HEK293 (cell line): ENCODE measurements at regions not wholly inside any gene's neighbourhood (a gene's known extent, or its start where the extent isn't known, plus 50 kb on each side); places are given as distances from the start of the nearest gene placed in this dataset.

Experiments
- CTCF ChIA-PET: fragments of 350-600 bp; formaldehyde crosslinking; extraction: SDS; loops from one replicate; lab custom pipeline; 2021; ENCODE audit warnings: antibody characterized with exemption; lab: Yijun Ruan, JAX
- POLR2A ChIA-PET: fragments of 300-600 bp; formaldehyde crosslinking; extraction: SDS; loops from one replicate; lab custom pipeline; 2020; ENCODE audit warnings: antibody characterized with exemption, inconsistent platforms; lab: Yijun Ruan, JAX
- H3K27ac ChIP-seq: fragments of 200-500 bp; sonication (Bioruptor generic); 2 replicates; pipeline ENCODE4 v1.5.1; 2014; ENCODE audit warnings: low read depth, low read length, control low read depth, inconsistent platforms; ENCODE audit errors: extremely low read depth
- H3K36me3 ChIP-seq, 2 experiments: fragments of 200-500 bp in 1 of 2; sonication (Bioruptor generic) in 1 of 2; 1 replicate in 1 of 2; 2 replicates in 1 of 2; pipeline ENCODE4 v1.5.1; 2014 to 2017; ENCODE audit warnings: inconsistent platforms in 2 of 2, low read length in 2 of 2; ENCODE audit not compliant: control insufficient read depth in 2 of 2, insufficient read depth in 1 of 2
- H3K4me1 ChIP-seq: fragments of 200-500 bp; sonication (Bioruptor generic); 2 replicates; pipeline ENCODE4 v1.5.1; 2014; ENCODE audit warnings: mild to moderate bottlenecking, low read length, inconsistent platforms; ENCODE audit not compliant: control insufficient read depth, insufficient read depth
- H3K4me3 ChIP-seq: 2 replicates; pipeline ENCODE4 v1.5.1; 2011; ENCODE audit warnings: low read depth, mild to moderate bottlenecking, control low read depth, low read length, moderate library complexity
- H3K9me3 ChIP-seq: fragments of 200-500 bp; sonication (Bioruptor generic); 2 replicates; pipeline ENCODE4 v1.5.1; 2014; ENCODE audit warnings: low read depth, low read length, inconsistent platforms; ENCODE audit not compliant: control insufficient read depth, insufficient read depth
- BCL11A ChIP-seq: fragments of 450-650 bp; formaldehyde crosslinking; IDR thresholded peaks from 2 replicates; pipeline ENCODE4 v1.5.1; 2016; ENCODE audit warnings: low read depth, missing biosample characterization, missing genetic modification characterization
- GLIS2 ChIP-seq: fragments of 450-650 bp; formaldehyde crosslinking; IDR thresholded peaks from 2 replicates; pipeline ENCODE4 v1.5.1; 2016; ENCODE audit warnings: missing biosample characterization, missing genetic modification characterization
- KLF7 ChIP-seq: fragments of 450-650 bp; formaldehyde crosslinking; IDR thresholded peaks from 2 replicates; pipeline ENCODE4 v1.5.1; 2016; ENCODE audit warnings: missing biosample characterization, missing genetic modification characterization, borderline replicate concordance
- KLF8 ChIP-seq: fragments of 450-650 bp; formaldehyde crosslinking; IDR thresholded peaks from 2 replicates; pipeline ENCODE4 v1.5.1; 2016; ENCODE audit warnings: missing biosample characterization, missing genetic modification characterization
- YY2 ChIP-seq: fragments of 450-650 bp; formaldehyde crosslinking; IDR thresholded peaks from 2 replicates; pipeline ENCODE4 v1.5.1; 2016; ENCODE audit warnings: missing biosample characterization, missing genetic modification characterization
- ZBTB17 ChIP-seq: fragments of 450-650 bp; formaldehyde crosslinking; IDR thresholded peaks from 2 replicates; pipeline ENCODE4 v1.5.1; 2016; ENCODE audit warnings: missing biosample characterization, missing genetic modification characterization
- ZBTB48 ChIP-seq: fragments of 450-650 bp; formaldehyde crosslinking; IDR thresholded peaks from 2 replicates; pipeline ENCODE4 v1.5.1; 2016; ENCODE audit warnings: missing biosample characterization, missing genetic modification characterization
- ZBTB8A ChIP-seq: fragments of 450-650 bp; formaldehyde crosslinking; IDR thresholded peaks from 2 replicates; pipeline ENCODE4 v1.5.1; 2016; ENCODE audit warnings: missing biosample characterization, missing genetic modification characterization
- ZFP3 ChIP-seq: fragments of 450-650 bp; formaldehyde crosslinking; IDR thresholded peaks from 2 replicates; pipeline ENCODE4 v1.5.1; 2016; ENCODE audit warnings: low read depth, missing biosample characterization, missing genetic modification characterization
- ZNF114 ChIP-seq: fragments of 450-650 bp; formaldehyde crosslinking; IDR thresholded peaks from 2 replicates; pipeline ENCODE4 v1.5.0; 2017; ENCODE audit warnings: missing biosample characterization, missing genetic modification characterization
- ZNF155 ChIP-seq: fragments of 450-650 bp; formaldehyde crosslinking; IDR thresholded peaks from 2 replicates; pipeline ENCODE4 v1.5.1; 2016; ENCODE audit warnings: missing biosample characterization, missing genetic modification characterization
- ZNF174 ChIP-seq: fragments of 450-650 bp; formaldehyde crosslinking; IDR thresholded peaks from 2 replicates; pipeline ENCODE4 v1.5.0; 2017; ENCODE audit warnings: missing biosample characterization, mild to moderate bottlenecking, missing genetic modification characterization
- ZNF184 ChIP-seq: fragments of 450-650 bp; IDR thresholded peaks from 2 replicates; pipeline ENCODE4 v1.5.1; 2018; ENCODE audit warnings: missing biosample characterization, mild to moderate bottlenecking, missing genetic modification characterization
- ZNF19 ChIP-seq: fragments of 450-650 bp; formaldehyde crosslinking; IDR thresholded peaks from 2 replicates; pipeline ENCODE4; 2016; ENCODE audit warnings: missing biosample characterization, missing genetic modification characterization, low read depth
- ZNF211 ChIP-seq: fragments of 450-650 bp; formaldehyde crosslinking; IDR thresholded peaks from 2 replicates; pipeline ENCODE4 v1.5.1; 2016; ENCODE audit warnings: low read depth, missing biosample characterization, missing genetic modification characterization
- ZNF223 ChIP-seq: fragments of 450-650 bp; formaldehyde crosslinking; IDR thresholded peaks from 2 replicates; pipeline ENCODE4 v1.5.1; 2016; ENCODE audit warnings: missing biosample characterization, missing genetic modification characterization
- ZNF239 ChIP-seq: fragments of 450-650 bp; formaldehyde crosslinking; IDR thresholded peaks from 2 replicates; pipeline ENCODE4 v1.5.1; 2016; ENCODE audit warnings: missing biosample characterization, missing genetic modification characterization
- ZNF24 ChIP-seq: fragments of 450-650 bp; formaldehyde crosslinking; IDR thresholded peaks from 2 replicates; pipeline ENCODE4 v1.5.1; 2016; ENCODE audit warnings: missing biosample characterization, missing genetic modification characterization
- ZNF701 ChIP-seq: fragments of 450-650 bp; formaldehyde crosslinking; IDR thresholded peaks from 2 replicates; pipeline ENCODE4 v1.5.1; 2016; ENCODE audit warnings: missing biosample characterization, missing genetic modification characterization
- TF ChIP-seq, protein P1 (sequence below): sonication (generic); formaldehyde crosslinking; IDR thresholded peaks from 2 replicates; pipeline ENCODE4 v1.8.1; 2022; ENCODE audit warnings: mild to moderate bottlenecking, moderate library complexity, missing genetic modification reagents
- TF ChIP-seq, protein P2 (sequence below): fragments of 450-650 bp; formaldehyde crosslinking; IDR thresholded peaks from 2 replicates; pipeline ENCODE4 v1.5.1; 2017; ENCODE audit warnings: missing biosample characterization, missing genetic modification characterization
- TF ChIP-seq, protein P3 (sequence below): fragments of 450-650 bp; formaldehyde crosslinking; conservative IDR thresholded peaks from 2 replicates; pipeline ENCODE4 v1.5.1; 2016; ENCODE audit warnings: low read depth, missing biosample characterization, missing genetic modification characterization
- TF ChIP-seq, protein P4 (sequence below): fragments of 450-650 bp; formaldehyde crosslinking; IDR thresholded peaks from 2 replicates; pipeline ENCODE4 v1.5.0; 2017; ENCODE audit warnings: missing biosample characterization, missing genetic modification characterization, borderline replicate concordance

DNA sequence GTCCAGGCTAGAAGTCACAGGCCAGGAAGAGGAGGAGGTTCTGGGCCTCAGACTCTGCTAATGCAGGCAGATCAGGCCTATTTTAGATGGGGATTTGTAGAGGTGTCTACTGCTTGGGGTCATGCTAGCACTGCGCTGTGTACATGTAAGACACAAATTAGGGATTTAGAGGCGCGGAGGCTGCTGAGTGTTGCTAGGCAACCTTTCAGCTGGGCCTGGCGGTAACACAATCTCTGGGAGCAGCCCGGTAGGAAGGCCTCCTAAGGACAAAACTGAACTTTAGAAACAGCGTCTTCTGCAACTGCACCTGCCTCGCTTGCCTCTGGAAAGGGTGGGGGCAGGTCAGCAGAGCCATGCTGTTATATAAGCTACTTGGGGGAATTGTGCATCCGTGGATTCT, 147.9 kb downstream of the MACROH2A1 start:
- Histone ChIP-seq H3K4me1 (peaks cover 9% of the 10 kb centered on the region), H3K9me3 (no peaks in the 10 kb centered on the region), H3K27ac (no peak overlapping the region), H3K4me3 (no peak overlapping the region), H3K36me3 (no peaks in the 10 kb centered on the region)
- TF ChIP-seq YY2 (tag by site-specific recombination) (no peak), ZNF211 (no peak), ZNF114 (no peak)
- TF ChIP-seq, protein P1, sequence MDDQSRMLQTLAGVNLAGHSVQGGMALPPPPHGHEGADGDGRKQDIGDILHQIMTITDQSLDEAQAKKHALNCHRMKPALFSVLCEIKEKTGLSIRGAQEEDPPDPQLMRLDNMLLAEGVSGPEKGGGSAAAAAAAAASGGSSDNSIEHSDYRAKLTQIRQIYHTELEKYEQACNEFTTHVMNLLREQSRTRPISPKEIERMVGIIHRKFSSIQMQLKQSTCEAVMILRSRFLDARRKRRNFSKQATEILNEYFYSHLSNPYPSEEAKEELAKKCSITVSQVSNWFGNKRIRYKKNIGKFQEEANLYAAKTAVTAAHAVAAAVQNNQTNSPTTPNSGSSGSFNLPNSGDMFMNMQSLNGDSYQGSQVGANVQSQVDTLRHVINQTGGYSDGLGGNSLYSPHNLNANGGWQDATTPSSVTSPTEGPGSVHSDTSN (CRISPR knock-in tag) = no peak
- ChIA-PET CTCF (interaction anchor here (1.0 kb wide), 1 partner anchor 315 kb away, joined by 3 read pairs; no protein-coding TSS in a partner anchor), POLR2A (no interaction called here)

DNA sequence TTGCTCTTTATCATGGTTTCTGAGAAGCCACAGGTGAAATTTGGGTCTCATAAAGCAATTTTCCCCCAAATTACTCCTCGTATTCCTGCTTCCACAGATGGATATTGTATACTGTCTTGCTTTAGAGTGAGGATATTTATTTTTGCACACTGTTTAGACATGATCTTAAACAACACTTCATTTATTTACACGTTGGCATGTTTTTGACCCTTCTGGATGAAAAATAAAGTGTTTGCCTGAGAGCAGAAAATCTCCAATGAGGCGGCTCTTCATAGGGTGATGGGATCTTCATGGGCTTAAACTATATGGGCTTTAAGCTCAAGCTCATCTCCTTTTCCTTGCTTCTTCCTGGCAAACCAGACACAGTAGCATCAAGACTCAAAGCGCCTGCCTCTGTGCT, 148.4 kb downstream of the MACROH2A1 start:
- Histone ChIP-seq H3K9me3 (no peaks in the 10 kb centered on the region), H3K36me3 (no peaks in the 10 kb centered on the region), H3K27ac (no peak overlapping the region), H3K4me3 (no peak overlapping the region), H3K4me1 (peaks cover 9% of the 10 kb centered on the region)
- TF ChIP-seq KLF7 (no peak), BCL11A (tag by site-specific recombination) (no peak), ZBTB17 (no peak), ZNF19 (no peak)
- POLR2A ChIA-PET = no interaction called here
- CTCF ChIA-PET = no interaction called here

DNA sequence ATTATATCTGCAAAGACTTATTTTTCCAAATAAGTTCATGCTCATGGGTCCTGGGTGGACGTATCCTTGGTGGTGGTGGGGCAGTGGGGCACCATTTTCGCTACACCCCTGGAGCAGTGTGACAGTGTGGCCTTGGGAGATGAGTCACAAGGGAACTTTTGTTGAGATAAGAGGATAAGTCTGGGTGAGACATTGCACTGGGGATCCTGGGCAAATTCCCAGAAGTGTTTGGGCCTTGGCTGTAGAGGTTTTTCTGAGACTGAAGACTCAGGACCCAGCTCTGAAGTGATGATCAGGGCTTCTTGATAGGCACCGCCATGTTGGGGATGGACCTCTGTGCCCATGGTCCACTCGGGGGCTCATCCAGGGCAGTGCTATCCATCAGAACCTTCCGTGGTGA, 149.4 kb downstream of the MACROH2A1 start:
- POLR2A ChIA-PET = no interaction called here
- TF ChIP-seq ZNF155 (tag by site-specific recombination) = no peak
- TF ChIP-seq ZNF174 (tag by site-specific recombination) = no peak
- TF ChIP-seq, protein P2, sequence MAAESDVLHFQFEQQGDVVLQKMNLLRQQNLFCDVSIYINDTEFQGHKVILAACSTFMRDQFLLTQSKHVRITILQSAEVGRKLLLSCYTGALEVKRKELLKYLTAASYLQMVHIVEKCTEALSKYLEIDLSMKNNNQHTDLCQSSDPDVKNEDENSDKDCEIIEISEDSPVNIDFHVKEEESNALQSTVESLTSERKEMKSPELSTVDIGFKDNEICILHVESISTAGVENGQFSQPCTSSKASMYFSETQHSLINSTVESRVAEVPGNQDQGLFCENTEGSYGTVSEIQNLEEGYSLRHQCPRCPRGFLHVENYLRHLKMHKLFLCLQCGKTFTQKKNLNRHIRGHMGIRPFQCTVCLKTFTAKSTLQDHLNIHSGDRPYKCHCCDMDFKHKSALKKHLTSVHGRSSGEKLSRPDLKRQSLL (tag by site-specific recombination) = no peak
- no peak for TF ChIP-seq GLIS2 (tag by site-specific recombination)
- no peak for TF ChIP-seq ZFP3 (tag by site-specific recombination)
- no peak for TF ChIP-seq ZNF184 (tag by site-specific recombination)
- TF ChIP-seq ZBTB17 = no peak
- peak; percentile 40; the same call in 1 of the 2 replicates for TF ChIP-seq ZBTB48 (tag by site-specific recombination)
- H3K9me3 ChIP-seq = no peaks in the 10 kb centered on the region
- no peak overlapping the region for H3K4me3 ChIP-seq
- H3K36me3 ChIP-seq = no peaks in the 10 kb centered on the region
- CTCF ChIA-PET = interaction anchor here (0.6 kb wide), 1 partner anchor 208 kb away, joined by 3 read pairs; no protein-coding TSS in a partner anchor
- H3K4me1 ChIP-seq = peaks cover 9% of the 10 kb centered on the region
- H3K27ac ChIP-seq = no peak overlapping the region

DNA sequence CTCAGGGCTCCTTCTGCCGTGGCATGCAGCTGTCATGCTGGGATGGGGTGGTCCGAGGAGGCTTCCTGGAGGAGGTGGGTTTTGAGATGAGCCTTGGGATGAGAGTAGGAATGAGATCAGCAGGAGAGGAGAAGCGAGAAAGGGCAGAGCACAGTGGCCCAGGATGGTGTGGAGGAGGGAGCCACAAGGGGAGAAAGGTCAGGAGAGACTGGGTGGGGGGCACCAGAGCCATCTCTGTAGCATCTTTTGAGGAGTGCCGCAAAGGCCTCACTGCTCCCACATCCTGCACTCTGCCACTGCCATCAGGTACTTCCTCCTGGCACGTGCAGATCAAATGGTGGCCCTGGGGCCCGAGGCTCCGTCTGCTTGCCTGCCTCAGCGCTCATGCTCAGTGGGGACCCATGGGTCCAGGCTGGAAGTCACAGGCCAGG, 150.2 kb downstream of the MACROH2A1 start:
- H3K36me3 ChIP-seq = no peaks in the 10 kb centered on the region
- TF ChIP-seq, protein P3, sequence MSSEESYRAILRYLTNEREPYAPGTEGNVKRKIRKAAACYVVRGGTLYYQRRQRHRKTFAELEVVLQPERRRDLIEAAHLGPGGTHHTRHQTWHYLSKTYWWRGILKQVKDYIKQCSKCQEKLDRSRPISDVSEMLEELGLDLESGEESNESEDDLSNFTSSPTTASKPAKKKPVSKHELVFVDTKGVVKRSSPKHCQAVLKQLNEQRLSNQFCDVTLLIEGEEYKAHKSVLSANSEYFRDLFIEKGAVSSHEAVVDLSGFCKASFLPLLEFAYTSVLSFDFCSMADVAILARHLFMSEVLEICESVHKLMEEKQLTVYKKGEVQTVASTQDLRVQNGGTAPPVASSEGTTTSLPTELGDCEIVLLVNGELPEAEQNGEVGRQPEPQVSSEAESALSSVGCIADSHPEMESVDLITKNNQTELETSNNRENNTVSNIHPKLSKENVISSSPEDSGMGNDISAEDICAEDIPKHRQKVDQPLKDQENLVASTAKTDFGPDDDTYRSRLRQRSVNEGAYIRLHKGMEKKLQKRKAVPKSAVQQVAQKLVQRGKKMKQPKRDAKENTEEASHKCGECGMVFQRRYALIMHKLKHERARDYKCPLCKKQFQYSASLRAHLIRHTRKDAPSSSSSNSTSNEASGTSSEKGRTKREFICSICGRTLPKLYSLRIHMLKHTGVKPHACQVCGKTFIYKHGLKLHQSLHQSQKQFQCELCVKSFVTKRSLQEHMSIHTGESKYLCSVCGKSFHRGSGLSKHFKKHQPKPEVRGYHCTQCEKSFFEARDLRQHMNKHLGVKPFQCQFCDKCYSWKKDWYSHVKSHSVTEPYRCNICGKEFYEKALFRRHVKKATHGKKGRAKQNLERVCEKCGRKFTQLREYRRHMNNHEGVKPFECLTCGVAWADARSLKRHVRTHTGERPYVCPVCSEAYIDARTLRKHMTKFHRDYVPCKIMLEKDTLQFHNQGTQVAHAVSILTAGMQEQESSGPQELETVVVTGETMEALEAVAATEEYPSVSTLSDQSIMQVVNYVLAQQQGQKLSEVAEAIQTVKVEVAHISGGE (tag by site-specific recombination) = no peak
- TF ChIP-seq ZBTB8A = no peak
- no peak for TF ChIP-seq KLF8
- TF ChIP-seq, protein P4, sequence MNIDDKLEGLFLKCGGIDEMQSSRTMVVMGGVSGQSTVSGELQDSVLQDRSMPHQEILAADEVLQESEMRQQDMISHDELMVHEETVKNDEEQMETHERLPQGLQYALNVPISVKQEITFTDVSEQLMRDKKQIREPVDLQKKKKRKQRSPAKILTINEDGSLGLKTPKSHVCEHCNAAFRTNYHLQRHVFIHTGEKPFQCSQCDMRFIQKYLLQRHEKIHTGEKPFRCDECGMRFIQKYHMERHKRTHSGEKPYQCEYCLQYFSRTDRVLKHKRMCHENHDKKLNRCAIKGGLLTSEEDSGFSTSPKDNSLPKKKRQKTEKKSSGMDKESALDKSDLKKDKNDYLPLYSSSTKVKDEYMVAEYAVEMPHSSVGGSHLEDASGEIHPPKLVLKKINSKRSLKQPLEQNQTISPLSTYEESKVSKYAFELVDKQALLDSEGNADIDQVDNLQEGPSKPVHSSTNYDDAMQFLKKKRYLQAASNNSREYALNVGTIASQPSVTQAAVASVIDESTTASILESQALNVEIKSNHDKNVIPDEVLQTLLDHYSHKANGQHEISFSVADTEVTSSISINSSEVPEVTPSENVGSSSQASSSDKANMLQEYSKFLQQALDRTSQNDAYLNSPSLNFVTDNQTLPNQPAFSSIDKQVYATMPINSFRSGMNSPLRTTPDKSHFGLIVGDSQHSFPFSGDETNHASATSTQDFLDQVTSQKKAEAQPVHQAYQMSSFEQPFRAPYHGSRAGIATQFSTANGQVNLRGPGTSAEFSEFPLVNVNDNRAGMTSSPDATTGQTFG = no peak
- TF ChIP-seq ZNF24 = no peak
- TF ChIP-seq ZNF239 = no peak
- TF ChIP-seq ZNF701 (tag by site-specific recombination) = no peak
- no peak for TF ChIP-seq ZNF223 (tag by site-specific recombination)
- H3K27ac ChIP-seq = no peak overlapping the region
- no peak overlapping the region for H3K4me3 ChIP-seq
- ChIA-PET CTCF (interaction anchor here (0.6 kb wide), 1 partner anchor 821 kb away, joined by 4 read pairs; no protein-coding TSS in a partner anchor), POLR2A (no interaction called here)
- H3K9me3 ChIP-seq = no peaks in the 10 kb centered on the region
- H3K4me1 ChIP-seq = peaks cover 9% of the 10 kb centered on the region
